Activated CD4-positive, alpha-beta T cell treated with anti-CD3 and anti-CD28 coated beads for 48 hours (primary cell): ENCODE measurements at regions not wholly inside any gene's neighbourhood (a gene's known extent, or its start where the extent isn't known, plus 50 kb on each side); places are given as distances from the start of the nearest gene placed in this dataset.

Experiments
- DNase-seq: peaks from one replicate; pipeline ENCODE4 v3.0.0-alpha.2; 2020

GRCh38 chr2:64704161-64704560 lies 50.4 kb upstream of the SERTAD2 start:
- no peak for DNase-seq

DNA sequence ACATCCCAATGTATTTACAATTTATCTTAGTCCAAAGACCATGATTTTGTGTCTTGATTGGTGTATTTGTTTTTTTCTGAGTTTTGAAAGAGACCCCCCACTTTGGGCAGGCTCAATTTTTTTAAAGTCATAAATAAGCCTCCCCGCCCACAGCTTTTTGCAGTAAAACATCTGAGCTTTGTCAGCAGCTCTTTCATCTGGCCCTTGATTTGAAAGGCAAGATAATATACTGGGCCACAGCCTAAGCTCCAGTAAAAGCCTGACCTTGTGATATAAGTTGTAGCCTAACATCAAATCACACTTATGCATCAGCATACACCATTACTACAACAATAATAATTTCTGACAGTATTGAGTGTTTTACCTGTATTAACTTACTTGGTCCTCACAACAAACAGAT lies 51.3 kb upstream of the SERTAD2 start:
- DNase-seq = no peak

GRCh38 chr2:64707276-64707675 lies 53.6 kb upstream of the SERTAD2 start:
- no peak for DNase-seq

- no peak for DNase-seq
Observed at GRCh38 chr2:64708829-64709228, 55.1 kb upstream of the SERTAD2 start.

GRCh38 chr2:64711252-64711800 lies 57.6 kb upstream of the SERTAD2 start:
- DNase-seq = no peak

DNA sequence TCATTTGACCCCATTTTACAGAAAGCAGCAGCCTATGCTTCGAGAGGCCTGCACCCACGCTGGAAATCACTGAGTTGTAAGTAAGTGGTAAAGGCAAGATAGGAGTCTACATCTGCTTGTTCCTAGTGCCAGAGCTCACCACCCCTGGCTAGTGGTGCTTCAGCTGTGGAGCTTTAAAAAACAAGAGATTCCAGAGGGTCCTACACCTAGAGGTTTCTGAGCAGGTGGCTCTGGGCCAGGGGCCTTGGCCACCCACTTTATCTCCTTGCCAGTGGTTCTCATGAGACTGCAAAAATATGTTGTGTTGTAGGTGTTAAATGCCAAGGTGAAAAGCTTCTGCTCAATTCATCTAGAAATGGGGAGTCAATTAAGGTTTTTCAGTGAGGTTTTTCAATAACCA lies 60.0 kb upstream of the SERTAD2 start:
- DNase-seq = no peak

- DNase-seq = no peak
Observed at GRCh38 chr2:64716569-64716968, 62.9 kb upstream of the SERTAD2 start.

GRCh38 chr2:64718250-64718885 lies 64.7 kb upstream of the SERTAD2 start:
- DNase-seq = no peak

- DNase-seq = no peak
Observed at GRCh38 chr2:64720535-64721319, 67.0 kb upstream of the SERTAD2 start.

DNA sequence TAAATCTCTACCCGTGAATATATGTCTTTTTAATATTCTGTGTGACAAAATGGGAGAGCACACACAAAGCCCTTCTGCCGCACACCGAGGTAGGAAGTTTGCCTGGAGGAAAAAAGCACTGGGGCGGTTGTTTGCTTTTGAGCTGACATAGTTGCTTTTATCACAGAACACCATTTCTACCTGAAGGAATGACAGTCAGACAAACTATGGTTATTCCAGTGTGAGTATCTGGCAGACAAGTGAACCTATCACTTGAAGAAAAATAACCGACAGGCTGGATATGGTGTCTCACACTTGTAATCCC lies 67.6 kb upstream of the SERTAD2 start:
- DNase-seq = no peak

DNA sequence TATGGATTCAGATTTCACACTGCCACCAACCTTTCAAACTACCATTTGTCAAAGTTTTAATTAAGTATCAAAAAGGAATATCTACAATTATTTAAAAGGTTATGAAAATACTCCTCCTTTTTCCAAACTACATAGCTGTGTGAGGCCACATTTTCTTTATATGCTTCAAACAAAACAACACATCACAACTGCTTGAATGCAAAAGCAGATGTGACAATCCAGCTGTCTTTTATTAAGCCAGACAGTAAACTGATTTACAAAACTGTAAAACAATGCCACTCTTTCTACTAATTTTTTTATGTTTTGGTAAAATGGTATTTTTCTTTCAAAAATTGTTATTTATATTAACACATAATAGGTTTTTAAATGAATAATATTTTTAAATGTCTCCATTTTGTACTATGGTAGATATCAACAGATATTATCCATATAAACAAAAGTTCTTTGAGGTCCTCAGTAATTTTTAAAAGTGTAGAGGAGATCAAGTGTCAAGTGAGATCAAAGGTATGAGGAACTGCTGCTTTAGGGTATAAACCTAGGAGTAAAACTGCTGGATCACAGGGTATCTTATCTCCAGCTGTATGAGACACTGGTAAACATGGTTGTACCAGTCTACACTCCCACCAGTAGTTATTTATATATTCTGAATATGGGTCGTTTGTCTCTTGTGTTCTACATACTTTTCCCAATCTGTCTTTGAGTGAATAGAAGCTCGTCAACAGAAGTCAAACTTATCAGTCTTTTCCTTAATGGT lies 68.8 kb upstream of the SERTAD2 start:
- DNase-seq = no peak

DNA sequence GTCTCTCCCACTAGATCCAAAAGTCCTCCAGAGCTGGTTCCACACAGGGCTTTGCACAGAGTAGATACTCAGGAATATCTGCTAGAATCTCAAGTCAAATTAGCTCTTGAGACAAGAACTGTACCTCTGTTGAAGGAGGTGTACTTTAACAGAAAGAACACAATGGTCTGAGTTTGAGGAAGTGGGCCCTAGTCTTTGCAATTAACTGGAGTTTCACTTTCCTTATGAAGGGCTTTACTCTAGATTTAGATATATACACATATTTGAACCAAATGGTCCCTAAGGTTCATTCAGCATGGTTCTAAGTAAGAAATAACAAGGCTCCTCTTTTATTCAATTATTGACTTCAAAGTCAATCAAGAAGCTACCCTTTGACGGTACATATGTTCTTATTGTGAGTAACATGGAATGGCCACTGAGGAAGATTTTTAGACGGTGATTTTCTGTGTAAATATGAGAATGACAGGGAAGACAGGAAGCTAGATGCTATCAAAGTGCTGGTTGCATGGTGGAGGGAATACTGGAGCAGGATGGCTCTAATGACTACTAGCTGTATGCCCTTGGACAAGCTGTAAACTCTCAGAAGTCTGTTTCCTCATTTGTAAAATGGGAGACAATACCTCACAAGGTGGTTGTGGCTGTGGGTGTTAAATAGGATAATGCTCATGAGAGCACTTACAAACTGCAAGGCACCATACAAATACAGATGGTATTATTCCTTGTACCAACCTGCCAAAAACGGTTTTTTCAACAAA lies 73.5 kb upstream of the SERTAD2 start:
- no peak for DNase-seq

GRCh38 chr2:64727843-64728463 lies 74.2 kb upstream of the SERTAD2 start:
- DNase-seq = no peak

- DNase-seq = peak; percentile 51
Observed at GRCh38 chr2:64730551-64731262, 77.0 kb upstream of the SERTAD2 start.

DNA sequence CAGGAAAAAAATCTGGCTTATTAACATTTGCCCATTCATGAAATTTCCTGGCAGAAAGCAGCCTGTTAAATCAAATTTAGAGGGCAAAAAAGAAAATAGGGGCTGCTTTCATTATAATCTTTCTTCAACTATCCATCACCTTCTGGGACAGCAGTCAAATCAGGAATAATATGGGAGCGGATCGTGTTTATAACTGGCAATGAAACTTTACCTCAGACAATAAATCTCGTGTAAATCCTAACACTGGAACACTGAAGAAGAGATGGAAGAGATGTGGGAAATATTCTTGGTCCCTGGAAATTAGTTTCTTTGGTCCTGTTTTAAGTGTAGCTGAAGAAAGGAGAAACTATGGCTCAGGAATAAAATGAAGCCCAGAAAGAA lies 77.5 kb upstream of the SERTAD2 start:
- DNase-seq = no peak

DNA sequence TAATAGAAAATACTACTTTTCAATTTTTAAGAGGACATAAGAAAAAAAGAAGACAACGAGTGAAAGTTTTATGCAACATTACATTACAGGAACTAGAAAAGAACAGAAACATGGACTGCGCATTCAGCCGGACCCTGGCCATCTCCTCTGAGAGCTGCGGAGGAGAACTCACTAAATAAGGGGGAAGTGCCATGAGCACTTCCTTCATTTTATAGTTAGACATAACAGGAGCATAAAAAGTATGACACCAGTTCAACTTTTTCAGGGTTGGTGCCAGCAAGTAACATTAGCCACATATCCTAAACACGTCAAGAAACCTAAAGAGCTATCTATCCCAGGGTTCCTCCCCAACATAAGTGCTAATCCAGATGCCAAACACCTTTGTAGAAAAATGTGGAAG lies 78.0 kb upstream of the SERTAD2 start:
- DNase-seq = no peak

DNA sequence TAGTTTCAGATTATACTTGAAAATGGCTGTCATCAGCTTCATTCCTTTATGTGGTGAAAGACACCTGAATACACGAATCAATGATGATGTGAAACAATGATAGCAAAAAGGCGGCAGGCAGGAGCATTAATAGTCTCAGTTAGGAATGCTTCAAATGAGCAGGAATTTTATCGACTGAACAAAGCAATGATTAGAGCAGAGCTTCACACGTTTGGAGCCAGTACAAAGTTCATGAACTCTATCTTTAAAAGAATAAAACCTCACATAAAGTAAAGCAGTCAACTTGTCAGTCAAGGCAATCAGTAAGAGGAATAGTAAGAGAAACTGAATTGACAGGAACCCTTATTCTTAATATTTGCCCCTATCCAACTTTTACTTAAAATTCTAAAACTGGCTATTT lies 78.4 kb upstream of the SERTAD2 start:
- DNase-seq = no peak

GRCh38 chr2:64735504-64735903 lies 81.8 kb upstream of the SERTAD2 start:
- no peak for DNase-seq

DNA sequence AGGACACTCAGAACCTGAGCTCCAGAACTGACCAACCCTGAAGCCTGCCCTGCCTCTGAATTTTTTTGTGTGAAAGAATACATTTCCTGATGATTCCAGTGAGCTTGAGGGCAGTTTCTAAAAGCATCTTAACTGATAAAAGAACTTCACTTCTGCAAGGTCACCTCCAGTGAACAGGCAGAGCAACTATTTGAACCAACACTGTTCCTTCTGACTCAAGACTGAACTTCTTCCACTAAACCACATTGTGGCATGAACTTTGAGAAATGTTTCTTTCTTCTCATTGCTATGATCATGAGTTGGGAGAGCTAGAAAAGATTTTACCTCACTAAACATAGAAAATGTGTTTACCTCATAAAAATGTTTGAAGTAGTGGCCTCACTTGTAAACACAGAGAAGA lies 83.8 kb upstream of the SERTAD2 start:
- no peak for DNase-seq

DNA sequence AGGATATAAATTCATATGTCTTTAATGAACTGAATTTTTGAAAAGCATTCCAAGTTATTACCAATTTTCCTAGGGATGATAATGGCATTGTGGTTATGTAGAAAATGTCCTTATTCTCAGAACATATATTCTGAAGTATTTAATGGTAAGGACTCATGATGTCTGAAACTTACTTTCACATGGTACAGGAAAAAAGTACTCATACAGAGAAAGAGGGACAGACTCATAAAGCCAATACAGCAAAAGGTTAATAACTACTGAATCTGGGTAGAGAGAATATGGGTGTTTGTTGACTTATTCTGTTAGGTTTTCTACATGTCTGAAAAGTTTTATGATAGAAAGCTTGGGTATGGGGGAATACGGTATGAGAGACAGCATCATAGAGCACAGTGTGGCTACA lies 84.3 kb upstream of the SERTAD2 start:
- no peak for DNase-seq

DNA sequence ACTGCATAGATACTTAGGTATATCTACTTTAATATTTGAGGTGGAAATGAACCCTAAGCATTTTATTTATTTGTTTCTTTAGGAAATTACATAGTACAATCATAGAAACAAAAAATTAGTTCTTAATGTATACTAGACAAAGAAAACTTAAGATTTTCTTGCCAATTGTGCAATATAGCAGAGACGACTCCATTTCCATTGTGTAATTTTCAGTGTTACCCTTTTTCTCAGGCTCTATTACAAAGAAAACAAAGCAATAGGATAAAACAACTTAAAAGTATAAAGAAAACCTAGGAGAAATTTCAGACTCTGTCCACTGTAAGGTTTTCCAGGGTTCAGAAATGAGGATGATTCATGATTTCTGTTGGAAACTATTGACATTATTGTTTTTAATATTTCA lies 89.0 kb upstream of the SERTAD2 start:
- DNase-seq = no peak

GRCh38 chr2:64743739-64744330 lies 90.1 kb upstream of the SERTAD2 start:
- no peak for DNase-seq
